ENCODE measurements at regions not wholly inside any gene's neighbourhood (a gene's known extent, or its start where the extent isn't known, plus 50 kb on each side); places are given as distances from the start of the nearest gene placed in this dataset.
"Not testable (repeated sequence)": the region's sequence is repeated elsewhere in the genome, so short reads cannot be mapped to it uniquely, and the experiment has no call there.

GRCh38 chr4:66767442-66767841 lies 777.9 kb downstream of the CENPC start:
- no peaks in the 10 kb centered on the region for H3K36me3 ChIP-seq (ENCODE audit: insufficient read depth in 1 of 2, low read depth in 1 of 2)
- intact Hi-C loops (cut with DNase I): no loop called here
- ATAC-seq (no peak), DNase-seq (no peak)
- no peak overlapping the region for H3K27ac ChIP-seq
- WGBS, 3 donors: 47 to 75% (median 57%) methylated on average over 1 of the region's 1 CpG
- no peaks in the 10 kb centered on the region for H3K27me3 ChIP-seq (ENCODE audit: insufficient read depth in 3 of 3, low read length in 2 of 3)
- no peak for TF ChIP-seq CTCF (IDR thresholded peaks at IDR 0.05)
- H3K4me3 ChIP-seq: no peak overlapping the region
- no peaks in the 10 kb centered on the region for H3K9me3 ChIP-seq
- H3K4me1 ChIP-seq: no peaks in the 10 kb centered on the region

- Histone ChIP-seq H3K36me3 (ENCODE audit: insufficient read depth in 1 of 2, low read depth in 1 of 2) (no peaks in the 10 kb centered on the region), H3K27ac (no peak overlapping the region), H3K27me3 (ENCODE audit: insufficient read depth in 3 of 3, low read length in 2 of 3) (no peaks in the 10 kb centered on the region), H3K9me3 (no peaks in the 10 kb centered on the region), H3K4me3 (no peak overlapping the region), H3K4me1 (no peaks in the 10 kb centered on the region)
- intact Hi-C loops (cut with DNase I): no loop called here
- DNase-seq (no peak), ATAC-seq (no peak)
- TF ChIP-seq CTCF (IDR thresholded peaks at IDR 0.05): no peak
- WGBS, 3 donors: 82 to 95% (median 89%) methylated on average over 1 of the region's 1 CpG
Observed at GRCh38 chr4:66766557-66766956, 778.7 kb downstream of the CENPC start.

- intact Hi-C loops (cut with DNase I): no loop called here
- WGBS, 3 donors: 46 to 60% (median 49%) methylated on average over 2 of the region's 2 CpGs
- no peaks in the 10 kb centered on the region for H3K36me3 ChIP-seq (ENCODE audit: insufficient read depth in 1 of 2, low read depth in 1 of 2)
Observed at GRCh38 chr4:66750273-66750672, 795.0 kb downstream of the CENPC start.

GRCh38 chr4:66746918-66747317 lies 798.4 kb downstream of the CENPC start:
- H3K4me3 ChIP-seq; H3K27me3 ChIP-seq (ENCODE audit: insufficient read depth in 3 of 3, low read length in 2 of 3); H3K9me3 ChIP-seq; ATAC-seq; H3K36me3 ChIP-seq (ENCODE audit: insufficient read depth in 1 of 2, low read depth in 1 of 2); H3K27ac ChIP-seq; DNase-seq; intact Hi-C loops (cut with DNase I); H3K4me1 ChIP-seq: not testable (repeated sequence)
- 81 to 94% (median 93%) methylated on average over 4 of the region's 4 CpGs for WGBS, 3 donors

More at GRCh38 chr4:66750273-66750672, 795.0 kb downstream of the CENPC start:
- ATAC-seq (no peak), DNase-seq (no peak)
- Histone ChIP-seq H3K4me1 (no peaks in the 10 kb centered on the region), H3K9me3 (no peaks in the 10 kb centered on the region), H3K4me3 (no peak overlapping the region), H3K27me3 (ENCODE audit: insufficient read depth in 3 of 3, low read length in 2 of 3) (no peaks in the 10 kb centered on the region), H3K27ac (no peak overlapping the region)
- no peak for TF ChIP-seq CTCF (IDR thresholded peaks at IDR 0.05)

DNA sequence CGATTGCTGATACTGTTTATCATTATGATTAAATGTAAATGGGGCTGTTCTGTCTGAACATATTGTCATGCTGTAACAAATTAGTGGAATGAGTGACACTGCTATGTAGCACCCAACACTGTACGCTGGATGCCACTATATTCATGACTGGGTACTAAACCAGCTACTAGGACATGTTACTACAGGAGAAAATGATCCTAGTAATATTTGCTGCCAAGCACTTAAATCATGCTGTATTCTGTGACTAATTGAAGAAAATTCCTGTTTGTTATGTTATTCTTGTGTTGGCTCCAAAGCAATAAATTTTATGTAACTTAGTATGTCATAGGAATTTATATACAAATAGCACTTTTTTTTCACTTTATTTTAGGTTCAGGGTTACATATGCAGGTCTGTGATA lies 804.2 kb downstream of the CENPC start:
- Histone ChIP-seq H3K4me1 (no peaks in the 10 kb centered on the region), H3K27me3 (ENCODE audit: insufficient read depth in 3 of 3, low read length in 2 of 3) (no peaks in the 10 kb centered on the region), H3K27ac (no peak overlapping the region), H3K36me3 (ENCODE audit: insufficient read depth in 1 of 2, low read depth in 1 of 2) (no peaks in the 10 kb centered on the region), H3K4me3 (no peak overlapping the region), H3K9me3 (no peaks in the 10 kb centered on the region)
- TF ChIP-seq CTCF (IDR thresholded peaks at IDR 0.05): no peak
- intact Hi-C loops (cut with DNase I): no loop called here
- DNase-seq: no peak
- no peak for ATAC-seq
- 67 to 82% (median 71%) methylated on average over 2 of the region's 2 CpGs for WGBS, 3 donors
